NCI-H345 treated with DMSO at 0.1 percent for 48 hours (cell line): ENCODE measurements at regions not wholly inside any gene's neighbourhood (a gene's known extent, or its start where the extent isn't known, plus 50 kb on each side); places are given as distances from the start of the nearest gene placed in this dataset.
"Not testable (repeated sequence)": the region's sequence is repeated elsewhere in the genome, so short reads cannot be mapped to it uniquely, and the experiment has no call there.

ENCODE experiments used
- DNase-seq: peaks from one replicate; lab custom pipeline; 2025; ENCODE audit not compliant: unreplicated experiment; lab: John Stamatoyannopoulos, UW

GRCh38 chr1:213622365-213623063 lies 365.3 kb upstream of the PROX1 start:
- no peak for DNase-seq

GRCh38 chr1:213623064-213623581 lies 364.6 kb upstream of the PROX1 start:
- DNase-seq, result no peak

GRCh38 chr1:213623862-213624261 lies 363.9 kb upstream of the PROX1 start:
- DNase-seq, result no peak

GRCh38 chr1:213636778-213637177 lies 351.0 kb upstream of the PROX1 start:
- not testable (repeated sequence) for DNase-seq

GRCh38 chr1:213641312-213641711 lies 346.5 kb upstream of the PROX1 start:
- DNase-seq, result no peak

GRCh38 chr1:213643360-213643759 lies 344.4 kb upstream of the PROX1 start:
- DNase-seq, result no peak

- no peak for DNase-seq
Observed at GRCh38 chr1:213647864-213648650, 339.7 kb upstream of the PROX1 start.

GRCh38 chr1:213649373-213649772 lies 338.4 kb upstream of the PROX1 start:
- DNase-seq, result peak; percentile 80

GRCh38 chr1:213650603-213651002 lies 337.2 kb upstream of the PROX1 start:
- DNase-seq, result no peak

GRCh38 chr1:213651077-213651476 lies 336.7 kb upstream of the PROX1 start:
- DNase-seq, result peak; percentile 88

- DNase-seq, result no peak
Observed at GRCh38 chr1:213652109-213652508, 335.7 kb upstream of the PROX1 start.

GRCh38 chr1:213656039-213656438 lies 331.7 kb upstream of the PROX1 start:
- DNase-seq, result no peak

GRCh38 chr1:213656503-213656902 lies 331.3 kb upstream of the PROX1 start:
- DNase-seq, result no peak

- no peak for DNase-seq
Observed at GRCh38 chr1:213657013-213657412, 330.8 kb upstream of the PROX1 start.

- no peak for DNase-seq
Observed at GRCh38 chr1:213657879-213658278, 329.9 kb upstream of the PROX1 start.

GRCh38 chr1:213658457-213658856 lies 329.3 kb upstream of the PROX1 start:
- no peak for DNase-seq

GRCh38 chr1:213659580-213660547 lies 327.9 kb upstream of the PROX1 start:
- no peak for DNase-seq

GRCh38 chr1:213661302-213661701 lies 326.5 kb upstream of the PROX1 start:
- DNase-seq, result no peak

- no peak for DNase-seq
Observed at GRCh38 chr1:213666113-213666512, 321.7 kb upstream of the PROX1 start.

- DNase-seq, result no peak
Observed at GRCh38 chr1:213666922-213667321, 320.9 kb upstream of the PROX1 start.

- DNase-seq, result no peak
Observed at GRCh38 chr1:213669512-213669911, 318.3 kb upstream of the PROX1 start.
